ENCODE measurements at regions not wholly inside any gene's neighbourhood (a gene's known extent, or its start where the extent isn't known, plus 50 kb on each side); places are given as distances from the start of the nearest gene placed in this dataset.
"Not testable (repeated sequence)": the region's sequence is repeated elsewhere in the genome, so short reads cannot be mapped to it uniquely, and the experiment has no call there.

- ATAC-seq (ENCODE audit: low read depth in 2 of 2) = no peak
These were observed 121.4 kb upstream of the GMNC start for GRCh38 chr3:190983875-190984274.

GRCh38 chr3:190973771-190974170 is 111.3 kb upstream of the GMNC start:
- H3K27ac ChIP-seq (ENCODE audit: insufficient read depth, low read length, poor library complexity, severe bottlenecking) = no peak overlapping the region
- H3K4me3 ChIP-seq (ENCODE audit: low read depth, low read length) = no peak overlapping the region
- Mint-ChIP-seq H3K4me3 (no peak overlapping the region), H3K36me3 (no peaks in the 10 kb centered on the region), H3K27ac (no peak overlapping the region), H3K27me3 (no peaks in the 10 kb centered on the region), H3K9me3 (peaks cover 0 to 3% (median 0%) of the 10 kb centered on the region in 7 donors), H3K4me1 (no peaks in the 10 kb centered on the region)
- no peaks in the 10 kb centered on the region for H3K4me1 ChIP-seq (ENCODE audit: control insufficient read depth, insufficient read depth, low read length, poor library complexity, severe bottlenecking)
- DNase-seq (no peak), ATAC-seq (ENCODE audit: low read depth in 2 of 2) (no peak)
- H3K27me3 ChIP-seq (ENCODE audit: control insufficient read depth, insufficient read depth, low read length) = no peaks in the 10 kb centered on the region
- H3K9me3 ChIP-seq (ENCODE audit: control insufficient read depth in 2 of 2, low read length in 2 of 2) = no peaks in the 10 kb centered on the region
- H3K36me3 ChIP-seq (ENCODE audit: control insufficient read depth, insufficient read depth, low read length) = no peaks in the 10 kb centered on the region

More at GRCh38 chr3:190983875-190984274, 121.4 kb upstream of the GMNC start:
- peaks cover 5 to 20% (median 10%) of the 10 kb centered on the region in 7 donors for H3K9me3 Mint-ChIP-seq
- H3K9me3 ChIP-seq (ENCODE audit: control insufficient read depth in 2 of 2, low read length in 2 of 2) = peaks cover 0 to 8% of the 10 kb centered on the region in 2 experiments
- DNase-seq = no peak
- H3K4me3 ChIP-seq (ENCODE audit: low read depth, low read length) = no peak overlapping the region
- no peaks in the 10 kb centered on the region for H3K4me1 ChIP-seq (ENCODE audit: control insufficient read depth, insufficient read depth, low read length, poor library complexity, severe bottlenecking)
- no peaks in the 10 kb centered on the region for H3K36me3 Mint-ChIP-seq
- H3K27ac ChIP-seq (ENCODE audit: insufficient read depth, low read length, poor library complexity, severe bottlenecking) = no peak overlapping the region
- H3K27me3 Mint-ChIP-seq = no peaks in the 10 kb centered on the region
- no peak overlapping the region for H3K27ac Mint-ChIP-seq
- H3K27me3 ChIP-seq (ENCODE audit: control insufficient read depth, insufficient read depth, low read length) = no peaks in the 10 kb centered on the region
- H3K4me3 Mint-ChIP-seq = no peak overlapping the region
- no peaks in the 10 kb centered on the region for H3K36me3 ChIP-seq (ENCODE audit: control insufficient read depth, insufficient read depth, low read length)
- H3K4me1 Mint-ChIP-seq = no peaks in the 10 kb centered on the region

DNA sequence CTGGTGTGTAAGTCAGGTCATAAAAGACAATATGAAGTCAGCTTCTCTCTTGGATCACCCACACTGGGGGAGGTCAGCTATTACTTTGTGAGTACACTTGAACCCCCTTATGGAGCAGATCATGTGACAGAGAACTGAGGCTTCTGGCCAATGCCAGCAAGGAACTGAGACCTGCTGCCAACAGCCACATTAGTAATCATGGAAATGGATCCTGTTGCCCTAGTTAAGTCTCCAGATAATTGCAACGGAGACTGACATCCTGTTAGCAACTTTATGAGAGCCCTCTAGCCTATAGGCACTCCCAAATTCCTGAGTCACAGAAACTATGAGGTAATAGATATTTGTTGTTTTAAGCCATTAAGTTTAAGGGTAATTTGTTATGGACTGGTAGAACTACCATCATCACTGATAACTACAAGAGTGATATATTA is 110.4 kb upstream of the GMNC start:
- no peak overlapping the region for H3K4me3 Mint-ChIP-seq
- ATAC-seq (ENCODE audit: low read depth in 2 of 2) (no peak), DNase-seq (no peak)
- Histone ChIP-seq H3K4me1 (ENCODE audit: control insufficient read depth, insufficient read depth, low read length, poor library complexity, severe bottlenecking) (no peaks in the 10 kb centered on the region), H3K9me3 (ENCODE audit: control insufficient read depth in 2 of 2, low read length in 2 of 2) (no peaks in the 10 kb centered on the region), H3K4me3 (ENCODE audit: low read depth, low read length) (no peak overlapping the region), H3K27ac (ENCODE audit: insufficient read depth, low read length, poor library complexity, severe bottlenecking) (no peak overlapping the region), H3K27me3 (ENCODE audit: control insufficient read depth, insufficient read depth, low read length) (no peaks in the 10 kb centered on the region), H3K36me3 (ENCODE audit: control insufficient read depth, insufficient read depth, low read length) (no peaks in the 10 kb centered on the region)
- no peaks in the 10 kb centered on the region for H3K36me3 Mint-ChIP-seq
- no peaks in the 10 kb centered on the region for H3K27me3 Mint-ChIP-seq
- peaks cover 0 to 3% (median 0%) of the 10 kb centered on the region in 7 donors for H3K9me3 Mint-ChIP-seq
- no peaks in the 10 kb centered on the region for H3K4me1 Mint-ChIP-seq
- peak overlapping the region in 1 of 3 donors; percentile 43 for H3K27ac Mint-ChIP-seq

DNA sequence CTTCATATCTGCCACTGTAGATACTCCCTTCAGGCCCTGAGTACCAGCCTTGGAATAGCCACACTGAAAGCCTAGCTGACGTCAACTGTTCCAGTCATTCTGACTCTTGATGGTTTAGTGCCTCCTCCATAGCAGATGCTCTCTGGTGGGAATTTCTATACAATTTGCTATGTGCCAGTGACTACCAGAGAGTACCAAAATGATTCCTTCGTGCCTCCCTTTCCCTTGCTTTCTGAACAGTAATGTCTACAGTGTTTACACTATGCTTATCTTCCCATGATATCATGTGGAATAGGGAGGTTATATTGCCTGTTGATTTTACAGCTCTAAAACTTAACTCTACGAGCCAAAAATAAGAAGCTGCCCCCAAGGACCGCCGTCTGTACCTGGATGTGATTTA is 109.7 kb upstream of the GMNC start:
- Histone ChIP-seq H3K27ac (ENCODE audit: insufficient read depth, low read length, poor library complexity, severe bottlenecking) (no peak overlapping the region), H3K4me3 (ENCODE audit: low read depth, low read length) (no peak overlapping the region), H3K4me1 (ENCODE audit: control insufficient read depth, insufficient read depth, low read length, poor library complexity, severe bottlenecking) (no peaks in the 10 kb centered on the region), H3K27me3 (ENCODE audit: control insufficient read depth, insufficient read depth, low read length) (no peaks in the 10 kb centered on the region), H3K9me3 (ENCODE audit: control insufficient read depth in 2 of 2, low read length in 2 of 2) (no peaks in the 10 kb centered on the region), H3K36me3 (ENCODE audit: control insufficient read depth, insufficient read depth, low read length) (no peaks in the 10 kb centered on the region)
- H3K4me3 Mint-ChIP-seq = no peak overlapping the region
- H3K27me3 Mint-ChIP-seq = no peaks in the 10 kb centered on the region
- H3K4me1 Mint-ChIP-seq = no peaks in the 10 kb centered on the region
- ATAC-seq (ENCODE audit: low read depth in 2 of 2) (no peak), DNase-seq (no peak)
- no peak overlapping the region for H3K27ac Mint-ChIP-seq
- no peaks in the 10 kb centered on the region for H3K36me3 Mint-ChIP-seq
- H3K9me3 Mint-ChIP-seq = peaks cover 0 to 3% (median 0%) of the 10 kb centered on the region in 7 donors

DNA sequence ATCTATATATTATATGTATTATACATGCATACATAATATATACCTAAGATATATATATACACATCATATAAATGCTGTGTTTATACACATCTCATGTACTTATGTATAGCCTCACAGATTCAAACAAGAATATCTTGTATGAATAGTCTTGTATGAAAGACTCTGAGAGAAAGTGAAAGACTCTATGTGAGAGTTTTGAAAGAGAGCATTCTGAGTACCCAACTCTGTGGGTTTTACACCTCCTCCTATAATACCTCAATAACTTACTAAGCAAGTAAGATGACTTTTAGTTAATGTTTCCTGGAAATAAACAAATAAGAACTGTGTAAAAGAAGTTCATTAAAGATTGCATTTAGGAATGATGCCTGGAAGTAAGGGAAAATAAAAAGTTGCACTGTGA is 108.1 kb upstream of the GMNC start:
- Mint-ChIP-seq H3K36me3 (no peaks in the 10 kb centered on the region), H3K9me3 (peaks cover 0 to 1% (median 0%) of the 10 kb centered on the region in 7 donors), H3K27me3 (no peaks in the 10 kb centered on the region), H3K4me3 (no peak overlapping the region), H3K4me1 (no peaks in the 10 kb centered on the region), H3K27ac (no peak overlapping the region)
- no peaks in the 10 kb centered on the region for H3K9me3 ChIP-seq (ENCODE audit: control insufficient read depth in 2 of 2, low read length in 2 of 2)
- no peaks in the 10 kb centered on the region for H3K36me3 ChIP-seq (ENCODE audit: control insufficient read depth, insufficient read depth, low read length)
- no peak overlapping the region for H3K27ac ChIP-seq (ENCODE audit: insufficient read depth, low read length, poor library complexity, severe bottlenecking)
- no peak for DNase-seq
- no peak for ATAC-seq (ENCODE audit: low read depth in 2 of 2)
- no peak overlapping the region for H3K4me3 ChIP-seq (ENCODE audit: low read depth, low read length)
- H3K4me1 ChIP-seq (ENCODE audit: control insufficient read depth, insufficient read depth, low read length, poor library complexity, severe bottlenecking) = no peaks in the 10 kb centered on the region
- no peaks in the 10 kb centered on the region for H3K27me3 ChIP-seq (ENCODE audit: control insufficient read depth, insufficient read depth, low read length)

GRCh38 chr3:190968616-190969015 is 106.1 kb upstream of the GMNC start:
- Histone ChIP-seq H3K4me1 (ENCODE audit: control insufficient read depth, insufficient read depth, low read length, poor library complexity, severe bottlenecking) (no peaks in the 10 kb centered on the region), H3K9me3 (ENCODE audit: control insufficient read depth in 2 of 2, low read length in 2 of 2) (no peaks in the 10 kb centered on the region), H3K4me3 (ENCODE audit: low read depth, low read length) (no peak overlapping the region), H3K27ac (ENCODE audit: insufficient read depth, low read length, poor library complexity, severe bottlenecking) (no peak overlapping the region), H3K36me3 (ENCODE audit: control insufficient read depth, insufficient read depth, low read length) (no peaks in the 10 kb centered on the region), H3K27me3 (ENCODE audit: control insufficient read depth, insufficient read depth, low read length) (no peaks in the 10 kb centered on the region)
- H3K9me3 Mint-ChIP-seq = peaks cover 0 to 2% (median 0%) of the 10 kb centered on the region in 7 donors
- ATAC-seq (ENCODE audit: low read depth in 2 of 2) (no peak), DNase-seq (no peak)
- H3K36me3 Mint-ChIP-seq = no peaks in the 10 kb centered on the region
- H3K4me1 Mint-ChIP-seq = no peaks in the 10 kb centered on the region
- no peak overlapping the region for H3K27ac Mint-ChIP-seq
- H3K4me3 Mint-ChIP-seq = no peak overlapping the region
- no peaks in the 10 kb centered on the region for H3K27me3 Mint-ChIP-seq

DNA sequence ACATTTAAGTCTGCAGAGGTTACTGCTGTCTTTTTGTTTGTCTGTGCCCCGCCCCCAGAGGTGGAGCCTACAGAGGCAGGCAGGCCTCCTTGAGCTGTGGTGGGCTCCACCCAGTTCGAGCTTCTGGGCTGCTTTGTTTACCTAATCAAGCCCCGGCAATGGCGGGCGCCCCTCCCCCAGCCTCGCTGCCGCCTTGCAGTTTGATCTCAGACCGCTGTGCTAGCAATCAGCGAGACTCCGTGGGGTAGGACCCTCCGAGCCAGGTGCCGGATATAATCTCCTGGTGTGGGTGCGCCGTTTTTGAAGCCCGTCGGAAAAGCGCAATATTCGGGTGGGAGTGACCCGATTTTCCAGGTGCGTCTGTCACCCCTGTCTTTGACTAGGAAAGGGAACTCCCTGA is 102.4 kb upstream of the GMNC start:
- H3K9me3 Mint-ChIP-seq; H3K4me3 Mint-ChIP-seq; H3K27ac Mint-ChIP-seq; H3K4me1 ChIP-seq (ENCODE audit: control insufficient read depth, insufficient read depth, low read length, poor library complexity, severe bottlenecking); H3K36me3 ChIP-seq (ENCODE audit: control insufficient read depth, insufficient read depth, low read length); H3K36me3 Mint-ChIP-seq; DNase-seq; H3K9me3 ChIP-seq (ENCODE audit: control insufficient read depth in 2 of 2, low read length in 2 of 2); H3K4me1 Mint-ChIP-seq; H3K4me3 ChIP-seq (ENCODE audit: low read depth, low read length); H3K27me3 ChIP-seq (ENCODE audit: control insufficient read depth, insufficient read depth, low read length); H3K27me3 Mint-ChIP-seq; H3K27ac ChIP-seq (ENCODE audit: insufficient read depth, low read length, poor library complexity, severe bottlenecking); ATAC-seq (ENCODE audit: low read depth in 2 of 2): not testable (repeated sequence)

DNA sequence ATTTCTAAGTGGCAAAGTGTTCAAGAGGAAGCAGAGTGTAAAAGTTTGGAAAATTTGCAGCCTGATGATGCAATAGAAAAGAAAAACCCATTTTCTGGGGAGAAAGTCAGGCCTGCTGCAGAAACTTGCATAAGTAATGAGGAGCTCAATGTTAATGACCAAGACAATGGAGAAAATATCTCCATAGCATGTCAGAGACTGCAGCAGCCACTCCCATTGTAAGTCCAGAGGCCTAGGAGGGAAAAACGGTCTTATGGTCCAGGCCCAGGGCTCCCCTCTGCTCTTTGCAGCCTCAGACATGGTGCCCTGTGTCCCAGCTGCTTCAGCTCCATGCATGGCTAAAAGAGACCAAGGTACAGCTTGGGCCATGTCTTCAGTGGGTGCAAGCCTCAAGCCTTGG is 96.6 kb upstream of the GMNC start:
- Mint-ChIP-seq H3K4me3 (no peak overlapping the region), H3K27ac (no peak overlapping the region), H3K36me3 (no peaks in the 10 kb centered on the region), H3K4me1 (no peaks in the 10 kb centered on the region), H3K9me3 (peaks cover 0 to 9% (median 4%) of the 10 kb centered on the region in 7 donors), H3K27me3 (no peaks in the 10 kb centered on the region)
- Histone ChIP-seq H3K9me3 (ENCODE audit: control insufficient read depth in 2 of 2, low read length in 2 of 2) (no peaks in the 10 kb centered on the region), H3K4me3 (ENCODE audit: low read depth, low read length) (no peak overlapping the region), H3K36me3 (ENCODE audit: control insufficient read depth, insufficient read depth, low read length) (no peaks in the 10 kb centered on the region), H3K27me3 (ENCODE audit: control insufficient read depth, insufficient read depth, low read length) (no peaks in the 10 kb centered on the region), H3K27ac (ENCODE audit: insufficient read depth, low read length, poor library complexity, severe bottlenecking) (no peak overlapping the region), H3K4me1 (ENCODE audit: control insufficient read depth, insufficient read depth, low read length, poor library complexity, severe bottlenecking) (no peaks in the 10 kb centered on the region)
- DNase-seq (no peak), ATAC-seq (ENCODE audit: low read depth in 2 of 2) (no peak)

Data from CD4-positive, CD25-positive, alpha-beta regulatory T cell (primary cell).